Head of caudate nucleus (tissue), 42 donors: ENCODE measurements at regions not wholly inside any gene's neighbourhood (a gene's known extent, or its start where the extent isn't known, plus 50 kb on each side); places are given as distances from the start of the nearest gene placed in this dataset.
"Not testable (repeated sequence)": the region's sequence is repeated elsewhere in the genome, so short reads cannot be mapped to it uniquely, and the experiment has no call there.

Source experiments
- DNase-seq, 42 donors: peaks; one replicate each; pipeline versions ENCODE4 v3.0.0 to v3.0.0-alpha.2; 2020 to 2021; ENCODE audit warnings: mixed read lengths in 7 of 42
- intact Hi-C: fragments of 100-400 bp; cut with DNase I; formaldehyde crosslinking; loops from one replicate; pipeline ENCODE4 v1.15.0; 2022

DNA sequence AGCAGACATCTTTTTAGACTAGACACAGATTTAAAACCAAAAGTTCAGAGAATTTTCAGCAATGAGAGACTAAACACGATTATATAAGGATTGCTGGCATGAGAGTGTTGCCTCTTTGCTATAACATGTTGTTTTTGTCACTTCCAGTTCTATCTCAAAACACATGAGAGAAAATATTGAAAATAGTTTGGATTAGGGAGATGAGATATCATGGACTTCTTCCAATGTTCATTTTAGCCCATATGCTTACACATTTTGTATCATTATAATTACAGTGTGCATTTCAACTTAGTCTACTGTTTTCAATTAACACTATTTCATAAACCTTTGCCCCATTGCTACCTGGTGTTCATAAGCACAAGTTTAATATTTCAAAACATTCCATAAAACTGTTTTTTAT is 175.9 kb upstream of the PGR start:
- intact Hi-C loops, result no loop called here
- no peak for DNase-seq

- DNase-seq, result no peak
Observed at GRCh38 chr11:101299210-101299609, 169.6 kb upstream of the PGR start.

GRCh38 chr11:101296896-101297295 is 167.3 kb upstream of the PGR start:
- intact Hi-C loops, result no loop called here
- no peak for DNase-seq

More at GRCh38 chr11:101299210-101299609, 169.6 kb upstream of the PGR start:
- intact Hi-C loops, result no loop called here

DNA sequence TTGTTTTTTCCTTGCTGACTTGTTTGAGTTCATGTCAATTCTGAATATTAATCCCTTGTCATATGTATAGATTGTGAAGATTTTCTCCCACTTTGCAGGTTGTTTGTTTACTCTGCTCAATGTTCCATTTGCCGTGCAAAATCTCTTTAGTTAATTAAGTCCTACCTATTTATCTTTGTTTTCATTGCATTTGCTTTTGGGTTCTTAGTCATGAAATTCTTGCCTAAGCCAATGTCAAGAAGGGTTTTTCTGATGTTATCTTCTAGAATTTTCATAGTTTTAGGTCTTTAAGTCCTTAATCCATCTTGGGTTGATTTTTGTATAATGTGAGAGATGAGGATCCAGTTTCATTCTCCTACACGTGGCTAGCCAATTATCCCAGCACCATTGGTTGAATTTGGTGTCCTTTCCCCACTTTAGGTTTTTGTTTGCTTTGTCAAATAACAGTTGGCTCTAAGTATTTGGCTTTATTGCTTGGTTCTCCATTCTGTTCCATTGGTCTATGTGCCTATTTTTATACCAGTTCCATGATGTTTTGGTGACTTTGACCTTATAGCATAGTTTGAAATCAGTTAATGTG is 163.1 kb upstream of the PGR start:
- intact Hi-C loops, result no loop called here
- DNase-seq, result no peak

- intact Hi-C loops, result no loop called here
- DNase-seq, result no peak
Observed at GRCh38 chr11:101291279-101291678, 161.7 kb upstream of the PGR start.

DNA sequence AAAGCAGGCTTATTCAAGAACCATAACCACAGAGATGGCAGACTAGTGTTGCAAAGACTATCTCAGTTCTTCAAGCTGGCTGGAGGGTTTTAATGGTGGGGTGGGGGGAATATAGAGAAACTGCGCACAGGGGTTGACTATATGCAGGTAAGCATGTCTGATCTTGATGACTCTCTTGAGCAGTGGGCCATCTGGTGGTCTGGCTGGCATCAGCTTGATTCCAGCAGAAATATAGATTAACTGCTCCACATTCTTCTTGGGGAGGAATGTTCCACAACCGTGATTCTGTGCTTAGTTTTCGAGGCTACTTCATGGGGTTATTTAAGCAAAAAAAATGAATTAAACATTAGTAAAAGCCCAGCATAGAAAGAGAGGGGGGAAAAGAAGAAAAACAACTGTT is 158.8 kb upstream of the PGR start:
- DNase-seq, result no peak
- intact Hi-C loops, result no loop called here

GRCh38 chr11:101279728-101280127 is 150.1 kb upstream of the PGR start:
- intact Hi-C loops, result no loop called here

DNA sequence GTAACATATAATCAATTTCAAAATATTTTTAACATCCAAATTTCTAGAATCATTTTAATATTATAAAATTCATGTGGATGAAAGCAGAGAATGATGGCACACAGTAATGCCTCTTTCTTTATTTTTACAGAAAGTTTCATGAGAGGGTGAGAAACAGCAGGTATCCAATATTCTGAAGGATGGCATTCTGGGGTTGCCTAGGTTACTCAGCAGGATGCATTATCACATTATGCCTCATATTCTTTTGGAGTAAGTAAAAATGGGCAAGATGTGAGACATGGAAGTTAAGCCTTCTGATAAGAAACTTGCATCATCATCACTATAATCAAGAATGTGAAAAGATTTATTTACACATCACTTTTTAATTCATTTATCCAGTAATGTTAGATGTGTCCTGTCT is 148.7 kb upstream of the PGR start:
- intact Hi-C loops, result no loop called here
- DNase-seq, result no peak

More at GRCh38 chr11:101279728-101280127, 150.1 kb upstream of the PGR start:
- DNase-seq, result no peak

GRCh38 chr11:101277036-101277435 is 147.4 kb upstream of the PGR start:
- no peak for DNase-seq
- intact Hi-C loops, result no loop called here

GRCh38 chr11:101269990-101270660 is 140.5 kb upstream of the PGR start:
- intact Hi-C loops, result no loop called here
- no peak for DNase-seq

GRCh38 chr11:101269390-101269789 is 139.8 kb upstream of the PGR start:
- intact Hi-C loops, result no loop called here
- DNase-seq, result no peak

DNA sequence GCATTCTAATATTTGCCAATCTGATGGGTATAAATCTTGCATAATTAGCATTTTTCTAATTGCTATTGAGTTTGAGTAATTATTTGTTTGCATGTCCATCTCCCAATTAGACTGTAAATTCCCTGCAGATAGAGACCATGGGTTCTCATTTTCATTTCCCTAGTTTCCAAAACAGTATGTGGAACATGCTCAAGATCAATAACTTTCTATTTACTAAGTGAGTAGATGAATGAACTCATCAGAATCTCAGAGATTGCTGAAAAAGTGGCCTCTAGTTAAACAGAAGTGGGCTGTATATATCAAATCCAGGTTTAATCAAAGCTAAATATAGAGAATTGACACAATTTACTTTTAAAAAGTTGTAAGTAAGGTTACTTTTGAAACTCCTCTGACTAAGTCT is 138.0 kb upstream of the PGR start:
- intact Hi-C loops, result no loop called here
- no peak for DNase-seq

DNA sequence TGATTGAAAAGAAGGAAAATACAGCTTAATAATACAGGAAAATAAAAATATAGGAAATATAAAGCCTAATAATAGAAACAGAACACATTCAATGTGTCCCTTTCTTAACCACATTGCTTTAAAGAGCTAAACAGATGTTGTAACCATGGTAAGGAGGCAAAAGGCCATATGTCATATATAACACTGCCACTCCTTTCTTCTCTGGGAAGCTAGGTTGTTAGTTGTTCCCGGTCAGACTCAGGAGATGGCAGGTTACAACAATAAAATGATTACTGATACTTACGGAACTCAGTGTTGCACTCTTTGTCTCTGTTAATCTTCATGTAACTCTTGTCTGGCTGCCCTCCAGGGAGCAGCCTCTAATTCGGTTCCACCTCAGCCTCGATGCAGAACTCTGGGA is 134.7 kb upstream of the PGR start:
- intact Hi-C loops, result no loop called here

GRCh38 chr11:101262995-101263394 is 133.4 kb upstream of the PGR start:
- intact Hi-C loops, result no loop called here
- DNase-seq, result no peak

More for the DNA sequence above, 134.7 kb upstream of the PGR start:
- DNase-seq, result no peak

GRCh38 chr11:101262258-101262657 is 132.6 kb upstream of the PGR start:
- intact Hi-C loops, result no loop called here
- DNase-seq, result no peak

DNA sequence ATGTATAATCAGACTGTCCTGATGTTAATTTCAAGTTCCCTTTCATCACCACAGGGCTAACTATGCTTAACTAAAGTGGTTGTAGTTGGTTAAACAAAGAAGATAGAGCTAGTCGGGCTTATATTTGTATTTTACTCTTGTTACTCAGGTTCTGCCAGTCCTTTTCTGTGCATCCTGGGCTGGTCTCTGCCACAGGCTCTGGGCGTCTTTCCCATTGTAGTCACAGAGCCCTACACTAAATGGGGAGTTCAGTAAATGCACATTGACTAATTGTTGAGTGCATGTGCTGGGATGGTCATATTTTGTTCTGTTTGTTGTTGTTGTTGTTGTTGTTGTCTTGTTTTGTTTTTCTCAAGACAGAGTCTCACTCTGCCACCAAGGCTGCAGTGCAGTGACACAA is 125.4 kb upstream of the PGR start:
- DNase-seq, result no peak
- intact Hi-C loops, result no loop called here

GRCh38 chr11:101254037-101254436 is 124.4 kb upstream of the PGR start:
- intact Hi-C loops, result no loop called here
- no peak for DNase-seq

DNA sequence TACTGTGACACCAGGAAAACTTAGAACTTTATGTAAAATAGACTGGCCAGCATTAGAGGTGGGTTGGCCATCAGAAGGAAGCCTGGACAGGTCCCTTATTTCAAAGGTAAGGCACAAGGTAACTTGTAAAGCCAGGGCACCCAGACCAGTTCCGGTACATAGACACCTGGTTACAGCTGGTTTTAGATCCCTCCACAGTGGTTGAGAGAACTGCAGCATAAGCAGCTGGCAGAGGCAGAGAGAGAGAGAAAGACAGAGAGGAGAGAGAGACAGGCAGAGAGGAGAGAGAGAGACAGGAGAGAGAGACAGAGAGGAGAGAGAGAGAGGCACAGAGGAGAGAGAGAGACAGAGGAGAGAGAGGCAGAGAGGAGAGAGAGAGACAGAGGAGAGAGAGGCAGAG is 116.0 kb upstream of the PGR start:
- intact Hi-C loops, DNase-seq: not testable (repeated sequence)

- DNase-seq, intact Hi-C loops: not testable (repeated sequence)
Observed at GRCh38 chr11:101245081-101245480, 115.5 kb upstream of the PGR start.

GRCh38 chr11:101241160-101241795 is 111.7 kb upstream of the PGR start:
- DNase-seq, result no peak
- intact Hi-C loops, result no loop called here
